Activated naive CD8-positive, alpha-beta T cell treated with anti-CD3 and anti-CD28 coated beads, Interleukin-2, amount 50 U/mL, for 24 hours (primary cell): ENCODE measurements at regions not wholly inside any gene's neighbourhood (a gene's known extent, or its start where the extent isn't known, plus 50 kb on each side); places are given as distances from the start of the nearest gene placed in this dataset.

ENCODE experiments used
- ATAC-seq: fragments of 150-1000 bp; cut with Tn5 transposase; one replicate; pipeline ENCODE4 v1.10.0; 2021
- DNase-seq: peaks from one replicate; pipeline ENCODE4 v3.0.0; 2021
- H3K27ac Mint-ChIP-seq: one replicate; pipeline ENCODE4 v1.8.0; 2021; ENCODE audit warnings: mild to moderate bottlenecking, mixed read lengths
- H3K27me3 Mint-ChIP-seq: one replicate; pipeline ENCODE4 v1.8.0; 2021; ENCODE audit warnings: mixed read lengths
- H3K36me3 Mint-ChIP-seq: one replicate; pipeline ENCODE4 v1.8.0; 2021; ENCODE audit warnings: low read depth, mixed read lengths
- H3K4me1 Mint-ChIP-seq: one replicate; pipeline ENCODE4 v1.8.0; 2021; ENCODE audit warnings: mixed read lengths
- H3K4me3 Mint-ChIP-seq: one replicate; pipeline ENCODE4 v1.8.0; 2021; ENCODE audit warnings: mild to moderate bottlenecking, moderate library complexity, mixed read lengths
- H3K9me3 Mint-ChIP-seq: one replicate; pipeline ENCODE4 v1.8.0; 2021; ENCODE audit warnings: mixed read lengths

DNA sequence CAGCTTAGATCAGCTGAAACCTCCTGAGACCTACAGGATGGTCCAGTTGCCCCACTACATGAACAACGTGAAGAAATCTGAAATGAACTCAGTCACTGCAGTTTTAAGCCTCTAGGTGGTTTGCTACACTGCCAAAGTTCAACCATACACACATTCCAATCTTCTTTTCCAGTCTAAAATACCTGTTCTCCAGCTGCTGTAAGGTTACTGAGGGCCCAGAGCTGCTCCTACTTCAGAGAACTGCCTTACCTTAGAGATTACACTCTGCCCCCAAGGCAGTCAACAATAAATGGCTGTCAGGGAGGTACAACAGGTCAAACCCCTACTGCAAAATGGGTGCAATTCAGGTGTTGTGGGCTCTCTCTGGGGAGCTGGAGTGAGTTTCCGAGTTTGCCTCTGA, 154.1 kb upstream of the MIR17HG start:
- ATAC-seq, result no peak
- Mint-ChIP-seq H3K36me3 (no peaks in the 10 kb centered on the region), H3K27me3 (no peaks in the 10 kb centered on the region), H3K27ac (no peak overlapping the region), H3K4me1 (no peaks in the 10 kb centered on the region), H3K9me3 (no peaks in the 10 kb centered on the region), H3K4me3 (no peak overlapping the region)
- DNase-seq, result no peak

DNA sequence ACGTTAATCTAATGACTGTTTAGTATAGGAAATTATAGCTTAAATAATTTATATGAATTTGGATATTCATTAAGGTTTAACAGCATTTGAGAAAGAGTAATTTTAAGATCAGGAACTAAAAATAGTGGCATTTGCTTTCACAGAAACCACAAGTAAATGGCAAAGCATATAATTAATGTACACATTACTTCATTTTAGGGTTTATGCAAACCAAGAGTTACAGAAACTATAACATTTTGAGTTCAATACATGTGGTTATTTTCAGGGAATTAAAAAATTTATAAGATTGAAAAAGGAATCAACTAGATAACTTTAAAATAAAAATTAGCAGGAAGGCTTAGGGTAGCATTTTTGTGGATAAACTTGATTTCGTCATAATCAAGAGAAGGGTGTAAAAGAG, 151.7 kb upstream of the MIR17HG start:
- H3K4me1 Mint-ChIP-seq, result no peaks in the 10 kb centered on the region
- no peak overlapping the region for H3K4me3 Mint-ChIP-seq
- no peak for DNase-seq

DNA sequence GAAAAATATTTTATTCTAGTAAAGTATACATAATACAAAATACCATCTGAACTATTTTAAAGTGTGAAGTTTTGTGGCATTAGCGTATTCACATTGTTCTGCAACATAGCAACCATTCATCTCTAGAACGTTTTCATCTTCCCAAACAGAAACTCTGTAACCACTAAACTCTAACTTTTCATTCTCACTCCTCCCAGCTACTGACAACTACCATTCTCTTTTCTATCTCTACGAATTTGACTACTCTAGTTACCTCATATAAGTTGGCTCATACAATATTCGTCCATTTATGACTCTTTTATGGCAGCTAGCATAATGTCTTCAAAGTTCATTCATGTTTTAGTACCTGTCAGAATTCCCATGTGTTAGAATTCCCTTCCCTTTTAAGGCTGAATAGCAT, 150.5 kb upstream of the MIR17HG start:
- H3K9me3 Mint-ChIP-seq, result no peaks in the 10 kb centered on the region
- H3K27ac Mint-ChIP-seq, result no peak overlapping the region
- no peaks in the 10 kb centered on the region for H3K27me3 Mint-ChIP-seq
- no peaks in the 10 kb centered on the region for H3K4me1 Mint-ChIP-seq
- DNase-seq (no peak), ATAC-seq (no peak)
- no peak overlapping the region for H3K4me3 Mint-ChIP-seq
- H3K36me3 Mint-ChIP-seq, result no peaks in the 10 kb centered on the region

More for the DNA sequence above, 151.7 kb upstream of the MIR17HG start:
- H3K27ac Mint-ChIP-seq, result no peak overlapping the region
- ATAC-seq, result no peak
- no peaks in the 10 kb centered on the region for H3K27me3 Mint-ChIP-seq
- no peaks in the 10 kb centered on the region for H3K9me3 Mint-ChIP-seq
- no peaks in the 10 kb centered on the region for H3K36me3 Mint-ChIP-seq

DNA sequence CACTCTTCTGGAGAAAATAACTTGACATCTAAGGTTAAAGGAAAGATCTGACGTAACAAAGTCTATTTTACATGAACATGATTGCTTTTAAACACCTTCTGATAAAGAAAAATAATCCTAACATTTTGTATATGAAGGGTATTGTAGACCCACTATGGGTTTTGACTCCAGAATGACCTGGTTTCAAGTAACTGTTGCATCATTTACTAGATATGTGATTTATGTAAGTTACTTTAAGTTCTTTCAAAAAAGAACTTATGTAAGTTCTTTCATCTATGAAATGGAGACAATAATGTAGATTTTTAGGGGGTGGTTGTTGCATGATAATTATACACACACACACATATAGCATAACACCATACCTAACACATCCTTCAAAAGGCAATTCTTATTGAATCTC, 147.6 kb upstream of the MIR17HG start:
- DNase-seq, result no peak
- no peaks in the 10 kb centered on the region for H3K27me3 Mint-ChIP-seq
- no peak for ATAC-seq
- no peaks in the 10 kb centered on the region for H3K9me3 Mint-ChIP-seq
- no peak overlapping the region for H3K27ac Mint-ChIP-seq
- no peak overlapping the region for H3K4me3 Mint-ChIP-seq
- H3K4me1 Mint-ChIP-seq, result no peaks in the 10 kb centered on the region
- no peaks in the 10 kb centered on the region for H3K36me3 Mint-ChIP-seq

DNA sequence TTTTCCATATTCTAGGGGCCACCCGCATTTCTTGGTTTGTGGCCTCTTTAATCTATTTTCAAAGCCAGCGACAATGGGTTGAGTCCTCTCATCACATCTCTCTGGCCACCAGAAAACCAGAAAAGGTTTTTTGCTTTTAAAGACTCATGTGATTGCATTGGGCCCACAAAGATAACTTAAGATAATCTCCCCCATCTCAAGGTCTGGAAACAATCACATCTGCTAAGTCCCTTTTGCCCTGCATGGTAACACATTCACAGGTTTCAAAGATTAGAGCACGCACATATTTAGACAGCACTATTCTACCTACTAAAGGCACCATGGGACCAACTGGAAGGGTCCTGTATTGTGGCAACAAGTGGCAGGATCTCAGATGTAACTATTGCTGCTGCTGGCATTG, 147.0 kb upstream of the MIR17HG start:
- Mint-ChIP-seq H3K27me3 (no peaks in the 10 kb centered on the region), H3K36me3 (no peaks in the 10 kb centered on the region), H3K9me3 (no peaks in the 10 kb centered on the region), H3K4me1 (no peaks in the 10 kb centered on the region), H3K4me3 (no peak overlapping the region), H3K27ac (no peak overlapping the region)
- no peak for ATAC-seq
- DNase-seq, result no peak

DNA sequence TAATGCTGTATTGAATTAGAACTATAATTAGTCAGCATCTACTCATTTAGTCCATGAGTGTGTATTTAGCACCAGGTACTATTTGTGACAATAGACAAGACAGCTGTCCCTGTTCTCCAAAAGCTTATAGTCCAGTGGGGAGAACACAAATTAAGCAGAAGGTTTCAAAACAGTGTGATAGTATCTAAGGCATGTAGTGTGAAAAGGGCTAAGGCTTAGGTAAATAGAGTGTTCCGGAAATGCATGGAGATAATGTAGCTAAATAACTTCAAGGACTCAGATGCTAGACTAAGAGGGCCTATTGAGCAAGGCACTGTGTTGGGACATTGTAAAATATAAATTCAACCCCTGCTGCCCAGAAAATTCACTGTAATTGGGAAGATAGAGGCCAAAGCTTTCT, 144.1 kb upstream of the MIR17HG start:
- H3K4me3 Mint-ChIP-seq, result no peak overlapping the region
- DNase-seq (no peak), ATAC-seq (no peak)
- no peaks in the 10 kb centered on the region for H3K9me3 Mint-ChIP-seq
- H3K27me3 Mint-ChIP-seq, result no peaks in the 10 kb centered on the region
- no peak overlapping the region for H3K27ac Mint-ChIP-seq
- no peaks in the 10 kb centered on the region for H3K36me3 Mint-ChIP-seq
- no peaks in the 10 kb centered on the region for H3K4me1 Mint-ChIP-seq

DNA sequence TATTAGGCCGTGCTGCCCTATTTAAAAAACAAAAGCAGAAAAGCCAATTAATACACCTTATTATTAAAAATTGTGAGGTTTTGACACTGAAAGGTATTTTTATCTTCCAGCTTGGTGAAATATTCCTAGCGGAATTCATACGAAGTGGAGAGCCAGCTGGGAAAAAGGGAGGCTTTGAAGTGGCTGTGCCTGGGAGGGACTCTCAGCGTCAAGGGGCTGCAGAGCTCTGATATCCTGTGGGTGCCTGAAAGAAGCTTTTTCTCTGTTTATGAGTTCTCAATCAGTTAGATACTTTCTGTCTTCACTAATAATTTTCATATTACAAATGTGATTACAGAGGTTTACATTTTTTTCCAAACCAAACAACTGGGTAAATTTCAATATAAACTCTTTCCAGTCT, 140.2 kb upstream of the MIR17HG start:
- peaks cover 2% of the 10 kb centered on the region for H3K4me1 Mint-ChIP-seq
- ATAC-seq (no peak), DNase-seq (no peak)
- H3K36me3 Mint-ChIP-seq, result no peaks in the 10 kb centered on the region
- H3K27me3 Mint-ChIP-seq, result peaks cover 13% of the 10 kb centered on the region
- H3K9me3 Mint-ChIP-seq, result peaks cover 5% of the 10 kb centered on the region
- no peak overlapping the region for H3K4me3 Mint-ChIP-seq
- H3K27ac Mint-ChIP-seq, result no peak overlapping the region

DNA sequence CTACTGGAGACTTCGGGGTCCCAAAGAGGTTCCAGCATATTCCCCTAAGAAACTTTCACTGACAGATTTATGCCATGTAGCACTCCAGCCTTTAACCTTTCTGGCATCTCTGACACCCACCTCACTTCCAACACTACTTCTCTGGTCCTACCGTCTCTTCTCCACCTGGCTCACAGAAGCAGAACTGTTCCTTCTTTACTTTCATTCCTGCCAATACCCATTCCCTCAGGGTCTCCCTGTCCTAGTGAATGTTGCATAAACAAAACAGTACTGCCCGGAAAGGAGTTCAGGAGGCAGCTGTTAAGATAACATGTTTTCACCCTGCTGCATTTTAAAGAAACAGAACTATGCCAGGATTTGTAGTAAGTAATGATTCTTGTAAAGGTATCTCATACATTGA, 136.0 kb upstream of the MIR17HG start:
- Mint-ChIP-seq H3K36me3 (no peaks in the 10 kb centered on the region), H3K27ac (no peak overlapping the region), H3K4me3 (no peak overlapping the region), H3K27me3 (peaks cover 17% of the 10 kb centered on the region), H3K4me1 (peaks cover 4% of the 10 kb centered on the region), H3K9me3 (peaks cover 5% of the 10 kb centered on the region)
- DNase-seq (no peak), ATAC-seq (no peak)

DNA sequence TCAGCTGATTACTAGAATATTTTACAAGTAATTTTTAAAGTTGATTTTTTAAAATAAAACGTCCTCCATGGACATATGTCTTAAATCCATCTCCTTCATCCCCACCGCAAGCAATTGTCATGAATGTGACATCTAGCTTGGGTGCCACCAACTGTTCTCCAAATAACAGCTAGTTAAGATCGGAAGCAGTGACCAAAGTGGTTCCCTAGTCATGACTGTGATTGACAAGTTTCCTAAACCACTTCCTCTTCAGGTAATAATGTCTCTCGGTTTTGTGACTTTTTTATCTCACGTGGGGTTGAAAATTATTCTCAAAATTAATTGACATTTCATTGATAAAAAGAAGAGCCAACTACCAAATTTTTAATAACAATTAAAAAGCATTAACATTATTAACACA, 135.3 kb upstream of the MIR17HG start:
- ATAC-seq, result no peak
- Mint-ChIP-seq H3K27me3 (peaks cover 17% of the 10 kb centered on the region), H3K4me1 (peaks cover 4% of the 10 kb centered on the region), H3K4me3 (no peak overlapping the region), H3K9me3 (peaks cover 5% of the 10 kb centered on the region), H3K36me3 (no peaks in the 10 kb centered on the region), H3K27ac (peak overlapping the region; percentile 41)
- DNase-seq, result no peak

DNA sequence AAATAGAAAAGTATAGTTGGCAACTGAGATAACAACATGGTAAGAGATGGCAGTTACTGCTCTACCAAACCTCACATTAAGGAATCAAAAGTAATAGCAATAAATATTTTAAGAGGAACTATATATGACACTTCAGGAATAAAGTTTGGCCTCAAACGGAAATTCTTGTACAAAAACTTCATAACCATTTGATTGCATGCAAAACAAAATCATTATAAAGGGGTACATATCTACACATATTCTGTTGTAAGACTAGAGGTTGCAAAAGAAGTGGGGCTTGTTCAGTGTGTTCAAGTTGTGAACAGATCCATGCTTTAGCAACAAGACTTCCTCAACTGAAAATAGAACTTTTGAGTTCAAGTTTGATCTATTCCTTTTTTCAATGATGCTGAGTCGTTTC, 133.5 kb upstream of the MIR17HG start:
- ATAC-seq, result no peak
- DNase-seq, result no peak
- Mint-ChIP-seq H3K4me3 (no peak overlapping the region), H3K9me3 (peaks cover 5% of the 10 kb centered on the region), H3K27me3 (peaks cover 14% of the 10 kb centered on the region), H3K4me1 (peaks cover 4% of the 10 kb centered on the region), H3K27ac (no peak overlapping the region), H3K36me3 (no peaks in the 10 kb centered on the region)

DNA sequence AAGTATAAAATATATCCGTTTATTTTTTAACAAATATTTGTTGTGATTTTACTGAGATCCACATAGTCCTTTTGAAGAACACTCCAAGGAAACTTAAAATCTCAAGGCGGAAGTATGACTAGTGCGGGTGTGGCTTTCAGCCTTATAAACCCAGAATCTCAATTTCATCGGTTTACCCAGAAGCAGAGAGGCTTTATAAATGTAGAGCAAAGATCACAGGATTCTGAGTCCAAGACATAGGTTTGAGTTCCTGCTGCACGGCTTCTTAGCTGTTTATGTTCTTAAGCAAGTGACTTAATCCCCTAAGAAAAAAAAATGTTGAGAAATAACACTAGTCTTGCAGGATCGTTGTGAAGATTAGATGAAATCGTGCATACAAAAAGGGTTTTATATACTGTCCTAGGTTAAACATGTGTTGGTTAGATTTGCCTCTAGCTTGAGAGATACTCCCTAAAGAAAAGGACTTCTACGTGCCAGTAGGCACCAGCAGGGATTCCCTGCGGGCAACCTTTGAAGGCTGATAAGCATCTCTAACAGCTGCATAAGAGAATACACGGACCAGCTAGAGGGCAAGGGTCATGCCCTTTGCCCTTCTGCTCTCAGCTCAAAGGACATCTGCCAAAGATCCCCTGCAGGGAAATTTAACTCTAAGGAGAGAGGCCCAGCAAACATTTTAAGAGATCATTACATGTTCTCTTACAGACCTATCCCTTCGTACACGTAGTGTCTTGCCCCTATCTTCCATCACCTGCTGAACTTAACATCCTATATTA, 130.4 kb upstream of the MIR17HG start:
- Mint-ChIP-seq H3K27me3 (peaks cover 6% of the 10 kb centered on the region), H3K27ac (no peak overlapping the region), H3K9me3 (no peaks in the 10 kb centered on the region), H3K4me1 (peaks cover 4% of the 10 kb centered on the region), H3K36me3 (no peaks in the 10 kb centered on the region), H3K4me3 (no peak overlapping the region)
- ATAC-seq (no peak), DNase-seq (no peak)

DNA sequence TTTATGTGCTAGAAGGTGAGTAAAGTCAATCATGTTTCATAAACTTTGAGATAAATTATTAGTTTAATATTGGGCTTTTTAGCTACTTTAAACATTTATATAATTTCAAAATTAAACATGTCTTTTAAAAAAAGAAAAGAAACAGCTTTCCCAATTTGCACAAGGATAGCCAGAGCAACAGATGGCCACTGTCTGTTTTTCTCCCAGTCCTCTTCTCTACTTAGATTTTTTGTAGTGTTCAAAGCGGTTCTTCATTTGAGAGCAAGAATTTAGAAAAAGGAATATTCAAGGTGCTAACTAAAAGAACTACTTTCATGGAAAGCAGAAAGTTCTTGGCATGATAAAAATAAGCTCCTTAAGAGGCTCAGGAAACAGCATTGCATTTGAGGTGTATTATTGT, 128.3 kb upstream of the MIR17HG start:
- no peaks in the 10 kb centered on the region for H3K4me1 Mint-ChIP-seq
- ATAC-seq, result no peak
- H3K27ac Mint-ChIP-seq, result no peak overlapping the region
- H3K36me3 Mint-ChIP-seq, result no peaks in the 10 kb centered on the region
- no peak for DNase-seq
- H3K4me3 Mint-ChIP-seq, result no peak overlapping the region
- H3K27me3 Mint-ChIP-seq, result peaks cover under 1% of the 10 kb centered on the region
- H3K9me3 Mint-ChIP-seq, result no peaks in the 10 kb centered on the region

DNA sequence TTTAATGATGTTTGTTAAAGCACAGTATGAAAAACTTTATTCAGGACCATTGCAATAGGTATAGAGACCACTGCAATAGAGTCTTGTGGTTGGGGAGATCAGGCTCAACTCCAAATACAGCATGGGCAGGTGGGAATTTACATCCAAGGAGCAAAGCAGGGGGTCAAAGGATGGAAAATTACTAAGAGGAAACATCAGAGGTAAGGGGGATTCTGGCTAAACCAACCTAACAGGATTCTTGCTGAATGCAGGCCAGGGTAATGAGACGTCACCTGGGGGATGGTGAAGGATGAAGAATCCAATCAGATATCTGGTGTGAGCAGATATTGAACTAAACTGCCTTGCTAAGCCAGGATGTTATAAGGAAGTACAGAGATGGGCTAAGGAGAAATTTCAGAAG, 126.6 kb upstream of the MIR17HG start:
- Mint-ChIP-seq H3K9me3 (no peaks in the 10 kb centered on the region), H3K27ac (no peak overlapping the region), H3K36me3 (no peaks in the 10 kb centered on the region), H3K27me3 (peaks cover 3% of the 10 kb centered on the region), H3K4me3 (no peak overlapping the region), H3K4me1 (no peaks in the 10 kb centered on the region)
- ATAC-seq, result no peak
- no peak for DNase-seq

DNA sequence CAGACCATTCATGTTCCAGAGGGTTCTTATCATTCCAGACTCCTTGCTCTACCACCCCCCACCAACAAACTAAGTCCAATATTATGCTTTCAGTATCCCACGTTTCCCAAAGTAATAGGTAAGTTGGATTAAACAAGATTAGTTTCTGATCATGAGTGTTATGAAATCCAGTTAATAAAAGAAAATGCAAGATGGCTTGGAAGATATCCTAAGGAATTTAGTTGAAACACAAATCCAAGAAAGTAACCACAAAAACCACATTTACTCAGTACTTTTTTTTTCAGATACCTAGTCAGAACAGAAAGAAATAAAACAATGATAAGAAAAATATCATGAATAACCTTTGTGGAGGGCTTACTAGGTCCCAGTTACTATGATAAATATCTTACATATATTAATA, 119.4 kb upstream of the MIR17HG start:
- H3K4me3 Mint-ChIP-seq, result no peak overlapping the region
- ATAC-seq (no peak), DNase-seq (no peak)
- H3K27me3 Mint-ChIP-seq, result peaks cover 3% of the 10 kb centered on the region
- H3K27ac Mint-ChIP-seq, result no peak overlapping the region
- no peaks in the 10 kb centered on the region for H3K9me3 Mint-ChIP-seq
- H3K4me1 Mint-ChIP-seq, result no peaks in the 10 kb centered on the region
- H3K36me3 Mint-ChIP-seq, result no peaks in the 10 kb centered on the region

DNA sequence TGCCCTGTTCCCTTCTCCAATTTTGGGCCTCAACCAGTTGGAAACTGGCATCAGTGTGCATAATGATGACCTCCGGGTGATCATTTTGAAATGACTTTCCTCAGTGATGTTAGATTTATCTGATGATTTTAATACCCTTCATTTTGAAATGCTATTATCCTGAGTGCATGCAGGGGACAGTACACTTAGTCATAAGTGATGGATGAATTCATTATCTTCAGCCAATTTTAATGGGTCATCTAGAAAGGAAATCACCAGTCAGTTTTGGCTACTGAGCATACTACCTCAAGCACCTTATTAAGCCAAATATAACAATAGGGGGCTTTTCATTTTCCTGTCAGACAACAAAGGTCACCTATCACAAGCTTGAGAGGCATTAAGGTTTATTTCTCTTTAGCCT, 118.5 kb upstream of the MIR17HG start:
- no peak overlapping the region for H3K27ac Mint-ChIP-seq
- H3K4me1 Mint-ChIP-seq, result no peaks in the 10 kb centered on the region
- H3K4me3 Mint-ChIP-seq, result no peak overlapping the region
- H3K27me3 Mint-ChIP-seq, result peaks cover 3% of the 10 kb centered on the region
- no peaks in the 10 kb centered on the region for H3K36me3 Mint-ChIP-seq
- ATAC-seq (no peak), DNase-seq (no peak)
- no peaks in the 10 kb centered on the region for H3K9me3 Mint-ChIP-seq

DNA sequence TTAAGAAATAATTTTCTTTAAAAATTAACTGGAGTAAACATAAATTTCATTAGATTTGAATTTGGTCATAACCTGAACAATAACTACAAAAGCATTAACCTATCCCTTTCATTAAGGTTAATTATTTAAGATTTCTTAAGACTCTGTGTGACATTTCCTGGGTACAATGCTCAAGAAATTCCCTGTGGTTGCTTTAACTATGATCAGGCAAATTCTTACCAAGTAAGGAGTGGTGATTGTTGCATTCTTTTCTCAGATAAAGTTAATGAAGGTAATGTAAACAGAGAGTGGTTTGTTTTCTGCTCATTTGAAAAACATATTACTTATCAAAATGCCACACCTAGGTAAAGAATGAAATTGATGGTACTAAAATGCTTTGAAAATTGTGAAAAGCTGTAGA, 114.8 kb upstream of the MIR17HG start:
- Mint-ChIP-seq H3K27ac (no peak overlapping the region), H3K9me3 (no peaks in the 10 kb centered on the region), H3K36me3 (no peaks in the 10 kb centered on the region), H3K4me1 (no peaks in the 10 kb centered on the region), H3K4me3 (no peak overlapping the region), H3K27me3 (no peaks in the 10 kb centered on the region)
- DNase-seq (no peak), ATAC-seq (no peak)
